ENCODE measurements at regions not wholly inside any gene's neighbourhood (a gene's known extent, or its start where the extent isn't known, plus 50 kb on each side); places are given as distances from the start of the nearest gene placed in this dataset.

DNA sequence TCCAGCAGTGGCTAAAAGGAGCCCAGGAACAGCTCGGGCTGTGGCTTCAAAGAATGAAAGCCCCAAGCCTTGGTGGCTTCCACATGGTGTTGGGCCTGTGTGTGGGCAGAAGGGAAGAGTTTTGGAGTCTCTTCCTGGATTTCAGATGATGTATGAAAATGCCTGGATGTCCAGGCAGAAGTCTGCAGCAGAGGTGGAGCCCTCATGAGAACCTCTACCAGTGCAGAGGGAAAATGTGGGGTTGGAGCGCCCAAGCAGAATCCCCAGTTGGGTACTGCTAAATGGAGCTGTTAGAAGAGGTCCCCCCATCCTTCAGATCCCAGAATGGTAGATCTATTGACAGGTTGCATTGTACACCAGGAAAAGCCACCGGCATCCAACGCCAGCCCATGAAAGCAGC lies 412.1 kb downstream of the TDRD15 start:
- Histone ChIP-seq H3K27ac (no peak overlapping the region), H3K9me3 (peaks cover 0 to 41% (median 28%) of the 10 kb centered on the region in 4 donors), H3K27me3 (no peaks in the 10 kb centered on the region), H3K36me3 (no peaks in the 10 kb centered on the region), H3K4me1 (no peaks in the 10 kb centered on the region), H3K4me3 (no peak overlapping the region)
- 63 to 81% (median 67%) methylated on average over 4 of the region's 4 CpGs for WGBS, 5 donors
- TF ChIP-seq, protein P1, sequence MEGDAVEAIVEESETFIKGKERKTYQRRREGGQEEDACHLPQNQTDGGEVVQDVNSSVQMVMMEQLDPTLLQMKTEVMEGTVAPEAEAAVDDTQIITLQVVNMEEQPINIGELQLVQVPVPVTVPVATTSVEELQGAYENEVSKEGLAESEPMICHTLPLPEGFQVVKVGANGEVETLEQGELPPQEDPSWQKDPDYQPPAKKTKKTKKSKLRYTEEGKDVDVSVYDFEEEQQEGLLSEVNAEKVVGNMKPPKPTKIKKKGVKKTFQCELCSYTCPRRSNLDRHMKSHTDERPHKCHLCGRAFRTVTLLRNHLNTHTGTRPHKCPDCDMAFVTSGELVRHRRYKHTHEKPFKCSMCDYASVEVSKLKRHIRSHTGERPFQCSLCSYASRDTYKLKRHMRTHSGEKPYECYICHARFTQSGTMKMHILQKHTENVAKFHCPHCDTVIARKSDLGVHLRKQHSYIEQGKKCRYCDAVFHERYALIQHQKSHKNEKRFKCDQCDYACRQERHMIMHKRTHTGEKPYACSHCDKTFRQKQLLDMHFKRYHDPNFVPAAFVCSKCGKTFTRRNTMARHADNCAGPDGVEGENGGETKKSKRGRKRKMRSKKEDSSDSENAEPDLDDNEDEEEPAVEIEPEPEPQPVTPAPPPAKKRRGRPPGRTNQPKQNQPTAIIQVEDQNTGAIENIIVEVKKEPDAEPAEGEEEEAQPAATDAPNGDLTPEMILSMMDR (IDR thresholded peaks at IDR 0.05), result no peak
- TF ChIP-seq POLR2A (IDR thresholded peaks at IDR 0.05), result no peak
- no peak for TF ChIP-seq POLR2AphosphoS5 (IDR thresholded peaks at IDR 0.05)
- no peak for TF ChIP-seq EP300 (IDR thresholded peaks at IDR 0.05)
- no peak for DNase-seq
- intact Hi-C loops (cut with DNase I; ENCODE audit: low total_unique reads), result no loop called here

DNA sequence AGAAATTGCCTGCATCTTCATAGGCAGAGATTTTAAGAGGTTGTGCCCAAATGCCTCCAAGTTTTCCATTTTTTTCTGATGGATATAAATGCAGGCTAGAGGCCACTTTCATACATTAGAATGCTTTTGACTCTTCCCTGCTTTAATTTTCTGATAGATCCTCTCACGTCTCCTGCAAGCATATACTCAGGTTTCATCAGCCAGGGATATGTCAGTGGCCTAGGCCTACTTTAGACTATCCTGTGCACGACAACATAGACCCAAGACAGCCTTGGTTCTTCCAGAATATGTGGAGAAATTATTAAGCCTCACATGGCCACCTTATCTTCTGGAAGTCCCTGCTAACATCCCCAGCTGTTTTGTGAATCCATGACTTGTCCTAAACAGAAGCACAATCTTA lies 415.9 kb downstream of the TDRD15 start:
- no peak for TF ChIP-seq POLR2AphosphoS5 (IDR thresholded peaks at IDR 0.05)
- TF ChIP-seq, protein P1 (IDR thresholded peaks at IDR 0.05), result no peak
- TF ChIP-seq EP300 (IDR thresholded peaks at IDR 0.05), result no peak
- TF ChIP-seq POLR2A (IDR thresholded peaks at IDR 0.05), result no peak
- Histone ChIP-seq H3K27ac (no peak overlapping the region), H3K4me3 (no peak overlapping the region), H3K9me3 (peaks cover 0 to 28% (median 24%) of the 10 kb centered on the region in 4 donors), H3K36me3 (no peaks in the 10 kb centered on the region), H3K4me1 (no peaks in the 10 kb centered on the region), H3K27me3 (no peaks in the 10 kb centered on the region)
- WGBS, 5 donors, result 74 to 86% (median 78%) methylated on average over 2 of the region's 2 CpGs
- intact Hi-C loops (cut with DNase I; ENCODE audit: low total_unique reads), result no loop called here
- DNase-seq, result no peak

DNA sequence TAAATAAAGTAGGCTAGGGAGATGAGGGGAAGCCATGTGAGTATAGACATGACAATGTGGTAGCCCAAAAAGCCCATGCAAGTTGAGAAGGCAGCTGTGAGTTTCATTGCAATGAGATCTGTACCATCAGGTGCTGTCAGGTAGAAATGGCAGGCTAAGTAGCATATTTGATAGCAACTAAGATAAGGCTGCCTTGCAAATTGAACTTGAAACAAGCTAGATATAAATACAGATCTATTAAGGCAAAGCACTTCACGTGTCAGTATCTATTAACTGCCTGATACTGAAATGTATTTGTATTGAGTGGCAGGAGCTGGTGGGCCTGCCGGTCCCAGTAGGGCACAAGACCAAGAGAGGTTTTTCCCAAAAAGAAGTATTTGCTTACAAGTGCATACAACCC lies 419.9 kb downstream of the TDRD15 start:
- H3K36me3 ChIP-seq, result no peaks in the 10 kb centered on the region
- TF ChIP-seq EP300 (IDR thresholded peaks at IDR 0.05) (no peak), POLR2A (IDR thresholded peaks at IDR 0.05) (no peak), POLR2AphosphoS5 (IDR thresholded peaks at IDR 0.05) (no peak)
- TF ChIP-seq, protein P1 (IDR thresholded peaks at IDR 0.05), result no peak
- no peak overlapping the region for H3K4me3 ChIP-seq
- H3K27me3 ChIP-seq, result no peaks in the 10 kb centered on the region
- 22 to 53% (median 30%) methylated on average over 2 of the region's 2 CpGs for WGBS, 5 donors
- no peak for DNase-seq
- no peaks in the 10 kb centered on the region for H3K4me1 ChIP-seq
- H3K27ac ChIP-seq, result no peak overlapping the region
- no peaks in the 10 kb centered on the region for H3K9me3 ChIP-seq
- intact Hi-C loops (cut with DNase I; ENCODE audit: low total_unique reads), result no loop called here

DNA sequence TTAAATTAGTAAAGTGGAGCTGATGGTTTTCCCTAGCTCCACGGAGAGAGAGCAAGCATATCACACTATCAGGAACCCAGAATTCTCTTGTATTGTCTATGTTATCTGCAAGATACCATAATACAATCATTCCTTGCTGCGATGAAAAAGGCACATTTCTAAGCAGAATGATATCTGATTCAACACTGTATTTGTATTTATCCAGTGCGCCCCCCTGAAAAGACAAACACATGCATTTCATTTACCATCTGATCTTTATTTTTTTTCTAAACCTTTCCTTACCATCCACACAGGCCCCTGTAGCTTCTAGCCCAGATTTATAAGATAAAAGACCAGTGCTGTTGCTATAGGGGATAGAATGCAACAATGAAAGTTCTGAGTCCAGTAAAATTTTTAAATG lies 420.6 kb downstream of the TDRD15 start:
- no peak for TF ChIP-seq EP300 (IDR thresholded peaks at IDR 0.05)
- no peak for TF ChIP-seq POLR2A (IDR thresholded peaks at IDR 0.05)
- TF ChIP-seq, protein P1 (IDR thresholded peaks at IDR 0.05), result no peak
- TF ChIP-seq POLR2AphosphoS5 (IDR thresholded peaks at IDR 0.05), result no peak
- Histone ChIP-seq H3K27me3 (no peaks in the 10 kb centered on the region), H3K4me3 (no peak overlapping the region), H3K27ac (no peak overlapping the region), H3K9me3 (no peaks in the 10 kb centered on the region), H3K36me3 (no peaks in the 10 kb centered on the region), H3K4me1 (no peaks in the 10 kb centered on the region)
- intact Hi-C loops (cut with DNase I; ENCODE audit: low total_unique reads), result no loop called here
- 28 to 62% (median 42%) methylated on average over 3 of the region's 3 CpGs for WGBS, 5 donors
- DNase-seq, result no peak
